Astrocyte (in vitro differentiated cells and primary cell): ENCODE measurements at regions not wholly inside any gene's neighbourhood (a gene's known extent, or its start where the extent isn't known, plus 50 kb on each side); places are given as distances from the start of the nearest gene placed in this dataset.

ENCODE experiments used
- CTCF ChIP-seq: IDR thresholded peaks from 2 replicates; pipeline ENCODE4 v1.5.1; 2011; ENCODE audit warnings: low read depth, mild to moderate bottlenecking, inconsistent platforms, low read length, moderate library complexity; ENCODE audit not compliant: insufficient read depth
- EZH2 ChIP-seq: IDR thresholded peaks from 2 replicates; pipeline ENCODE4 v1.6.1; 2012; ENCODE audit warnings: mild to moderate bottlenecking, low read length, inconsistent platforms; ENCODE audit not compliant: insufficient read depth

- no peak for TF ChIP-seq CTCF
- TF ChIP-seq EZH2 = no peak
Observed at GRCh38 chr9:17019398-17019797, 115.4 kb upstream of the CNTLN start.
